ENCODE measurements at regions not wholly inside any gene's neighbourhood (a gene's known extent, or its start where the extent isn't known, plus 50 kb on each side); places are given as distances from the start of the nearest gene placed in this dataset.

- Histone ChIP-seq H3K4me3 (ENCODE audit: low read depth, low read length) (no peak overlapping the region), H3K27me3 (ENCODE audit: control insufficient read depth, insufficient read depth, low read length) (no peaks in the 10 kb centered on the region), H3K36me3 (ENCODE audit: control insufficient read depth, insufficient read depth, low read length) (no peaks in the 10 kb centered on the region)
- TF ChIP-seq CTCF (IDR thresholded peaks at IDR 0.05; ENCODE audit: insufficient read depth, low read length, poor library complexity, severe bottlenecking): no peak
- DNase-seq (ENCODE audit: low read depth): no peak
These were observed 461.7 kb upstream of the SOX11 start for GRCh38 chr2:5230444-5230843.

- H3K36me3 ChIP-seq (ENCODE audit: control insufficient read depth, insufficient read depth, low read length): no peaks in the 10 kb centered on the region
- TF ChIP-seq CTCF (IDR thresholded peaks at IDR 0.05; ENCODE audit: insufficient read depth, low read length, poor library complexity, severe bottlenecking): no peak
- no peak for DNase-seq (ENCODE audit: low read depth)
- H3K4me3 ChIP-seq (ENCODE audit: low read depth, low read length): no peak overlapping the region
- H3K27me3 ChIP-seq (ENCODE audit: control insufficient read depth, insufficient read depth, low read length): no peaks in the 10 kb centered on the region
These were observed 461.3 kb upstream of the SOX11 start for GRCh38 chr2:5230855-5231254.

GRCh38 chr2:5231287-5231686 is 460.9 kb upstream of the SOX11 start:
- Histone ChIP-seq H3K27me3 (ENCODE audit: control insufficient read depth, insufficient read depth, low read length) (no peaks in the 10 kb centered on the region), H3K4me3 (ENCODE audit: low read depth, low read length) (no peak overlapping the region), H3K36me3 (ENCODE audit: control insufficient read depth, insufficient read depth, low read length) (no peaks in the 10 kb centered on the region)
- no peak for TF ChIP-seq CTCF (IDR thresholded peaks at IDR 0.05; ENCODE audit: insufficient read depth, low read length, poor library complexity, severe bottlenecking)
- DNase-seq (ENCODE audit: low read depth): no peak

- Histone ChIP-seq H3K4me3 (ENCODE audit: low read depth, low read length) (no peak overlapping the region), H3K36me3 (ENCODE audit: control insufficient read depth, insufficient read depth, low read length) (no peaks in the 10 kb centered on the region), H3K27me3 (ENCODE audit: control insufficient read depth, insufficient read depth, low read length) (no peaks in the 10 kb centered on the region)
- no peak for DNase-seq (ENCODE audit: low read depth)
- TF ChIP-seq CTCF (IDR thresholded peaks at IDR 0.05; ENCODE audit: insufficient read depth, low read length, poor library complexity, severe bottlenecking): no peak
These were observed 457.6 kb upstream of the SOX11 start for GRCh38 chr2:5234563-5234962.

- Histone ChIP-seq H3K4me3 (ENCODE audit: low read depth, low read length) (no peak overlapping the region), H3K36me3 (ENCODE audit: control insufficient read depth, insufficient read depth, low read length) (no peaks in the 10 kb centered on the region), H3K27me3 (ENCODE audit: control insufficient read depth, insufficient read depth, low read length) (no peaks in the 10 kb centered on the region)
- no peak for DNase-seq (ENCODE audit: low read depth)
- no peak for TF ChIP-seq CTCF (IDR thresholded peaks at IDR 0.05; ENCODE audit: insufficient read depth, low read length, poor library complexity, severe bottlenecking)
These were observed 456.5 kb upstream of the SOX11 start for GRCh38 chr2:5235701-5236100.

- Histone ChIP-seq H3K36me3 (ENCODE audit: control insufficient read depth, insufficient read depth, low read length) (no peaks in the 10 kb centered on the region), H3K27me3 (ENCODE audit: control insufficient read depth, insufficient read depth, low read length) (no peaks in the 10 kb centered on the region), H3K4me3 (ENCODE audit: low read depth, low read length) (no peak overlapping the region)
- no peak for DNase-seq (ENCODE audit: low read depth)
- TF ChIP-seq CTCF (IDR thresholded peaks at IDR 0.05; ENCODE audit: insufficient read depth, low read length, poor library complexity, severe bottlenecking): no peak
These were observed 455.9 kb upstream of the SOX11 start for GRCh38 chr2:5236249-5236648.
